ENCODE measurements at regions not wholly inside any gene's neighbourhood (a gene's known extent, or its start where the extent isn't known, plus 50 kb on each side); places are given as distances from the start of the nearest gene placed in this dataset.

DNA sequence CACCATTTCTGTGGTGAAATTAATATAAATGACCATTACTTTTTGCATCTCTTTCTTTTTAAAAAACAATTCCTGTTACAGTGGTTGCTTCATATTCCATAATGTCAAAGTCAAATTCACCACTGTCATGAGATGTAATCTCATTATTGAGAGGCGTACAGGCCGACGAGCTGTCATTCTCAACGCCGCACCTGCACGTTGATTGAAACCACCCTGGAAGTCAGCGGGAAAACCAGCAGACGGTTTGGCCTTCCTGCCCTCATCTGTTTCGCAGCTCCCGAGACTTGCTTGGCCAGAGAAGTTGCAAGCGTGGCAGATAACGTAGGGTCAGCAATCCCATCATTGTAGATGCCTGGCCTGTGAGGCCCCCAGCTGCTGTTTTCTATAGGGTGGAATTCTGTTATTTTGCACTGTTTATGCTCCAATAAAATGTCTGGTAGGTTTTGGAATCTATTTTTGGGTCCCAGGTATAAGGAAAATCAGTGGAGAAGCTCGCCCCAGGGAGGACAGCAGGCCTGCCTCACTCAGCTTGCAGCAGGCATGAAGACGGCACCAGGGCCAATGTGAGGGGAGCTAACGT is 153.4 kb downstream of the SOX1 start:
- TF ChIP-seq, protein P1, sequence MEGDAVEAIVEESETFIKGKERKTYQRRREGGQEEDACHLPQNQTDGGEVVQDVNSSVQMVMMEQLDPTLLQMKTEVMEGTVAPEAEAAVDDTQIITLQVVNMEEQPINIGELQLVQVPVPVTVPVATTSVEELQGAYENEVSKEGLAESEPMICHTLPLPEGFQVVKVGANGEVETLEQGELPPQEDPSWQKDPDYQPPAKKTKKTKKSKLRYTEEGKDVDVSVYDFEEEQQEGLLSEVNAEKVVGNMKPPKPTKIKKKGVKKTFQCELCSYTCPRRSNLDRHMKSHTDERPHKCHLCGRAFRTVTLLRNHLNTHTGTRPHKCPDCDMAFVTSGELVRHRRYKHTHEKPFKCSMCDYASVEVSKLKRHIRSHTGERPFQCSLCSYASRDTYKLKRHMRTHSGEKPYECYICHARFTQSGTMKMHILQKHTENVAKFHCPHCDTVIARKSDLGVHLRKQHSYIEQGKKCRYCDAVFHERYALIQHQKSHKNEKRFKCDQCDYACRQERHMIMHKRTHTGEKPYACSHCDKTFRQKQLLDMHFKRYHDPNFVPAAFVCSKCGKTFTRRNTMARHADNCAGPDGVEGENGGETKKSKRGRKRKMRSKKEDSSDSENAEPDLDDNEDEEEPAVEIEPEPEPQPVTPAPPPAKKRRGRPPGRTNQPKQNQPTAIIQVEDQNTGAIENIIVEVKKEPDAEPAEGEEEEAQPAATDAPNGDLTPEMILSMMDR (IDR thresholded peaks at IDR 0.05) = no peak
- no peak for TF ChIP-seq POLR2A (IDR thresholded peaks at IDR 0.05)
